ENCODE measurements at regions not wholly inside any gene's neighbourhood (a gene's known extent, or its start where the extent isn't known, plus 50 kb on each side); places are given as distances from the start of the nearest gene placed in this dataset.

DNA sequence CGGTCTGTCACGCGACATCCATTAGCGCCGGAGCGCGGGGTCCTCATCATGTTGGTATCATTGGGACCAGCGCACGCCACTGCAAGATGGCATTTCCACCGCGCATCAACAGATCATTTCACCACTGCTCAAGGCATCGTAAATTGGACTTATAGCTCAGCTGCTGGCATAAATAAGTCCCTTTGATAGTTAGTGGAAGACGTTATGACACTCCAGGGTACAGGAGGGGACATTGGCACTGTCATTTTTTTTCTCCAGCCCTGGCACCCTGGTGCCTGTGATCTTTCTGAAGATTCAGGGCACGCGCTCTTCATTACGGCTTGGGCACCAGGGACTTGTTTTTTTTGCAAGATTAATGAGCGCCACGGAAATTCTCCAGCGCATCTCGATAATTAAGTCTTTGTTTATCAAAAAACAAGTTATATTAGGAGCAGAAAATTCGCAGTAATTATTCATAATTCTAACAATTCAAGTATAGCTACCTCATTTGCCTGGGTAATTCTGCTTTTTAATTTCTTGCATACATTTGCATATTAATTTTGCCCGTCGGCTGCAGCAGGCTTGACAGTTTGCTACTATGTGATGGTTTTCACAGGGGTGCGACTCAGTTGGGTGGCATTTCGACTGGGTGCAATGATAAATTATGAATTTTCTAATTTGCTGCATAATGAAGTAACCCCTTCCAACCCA, 167.7 kb downstream of the VRK1 start:
- TF ChIP-seq, protein P1, sequence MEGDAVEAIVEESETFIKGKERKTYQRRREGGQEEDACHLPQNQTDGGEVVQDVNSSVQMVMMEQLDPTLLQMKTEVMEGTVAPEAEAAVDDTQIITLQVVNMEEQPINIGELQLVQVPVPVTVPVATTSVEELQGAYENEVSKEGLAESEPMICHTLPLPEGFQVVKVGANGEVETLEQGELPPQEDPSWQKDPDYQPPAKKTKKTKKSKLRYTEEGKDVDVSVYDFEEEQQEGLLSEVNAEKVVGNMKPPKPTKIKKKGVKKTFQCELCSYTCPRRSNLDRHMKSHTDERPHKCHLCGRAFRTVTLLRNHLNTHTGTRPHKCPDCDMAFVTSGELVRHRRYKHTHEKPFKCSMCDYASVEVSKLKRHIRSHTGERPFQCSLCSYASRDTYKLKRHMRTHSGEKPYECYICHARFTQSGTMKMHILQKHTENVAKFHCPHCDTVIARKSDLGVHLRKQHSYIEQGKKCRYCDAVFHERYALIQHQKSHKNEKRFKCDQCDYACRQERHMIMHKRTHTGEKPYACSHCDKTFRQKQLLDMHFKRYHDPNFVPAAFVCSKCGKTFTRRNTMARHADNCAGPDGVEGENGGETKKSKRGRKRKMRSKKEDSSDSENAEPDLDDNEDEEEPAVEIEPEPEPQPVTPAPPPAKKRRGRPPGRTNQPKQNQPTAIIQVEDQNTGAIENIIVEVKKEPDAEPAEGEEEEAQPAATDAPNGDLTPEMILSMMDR (IDR thresholded peaks at IDR 0.05; ENCODE audit: insufficient read depth, low read depth, low read length) = no peak
- no peak for TF ChIP-seq EZH2 (IDR thresholded peaks at IDR 0.05; ENCODE audit: insufficient read depth, low read length)

All from astrocyte (in vitro differentiated cells and primary cell).